Parathyroid adenoma (tissue), 2 donors: ENCODE measurements at regions not wholly inside any gene's neighbourhood (a gene's known extent, or its start where the extent isn't known, plus 50 kb on each side); places are given as distances from the start of the nearest gene placed in this dataset.

ENCODE experiments used
- H2AFZ ChIP-seq: fragments of 300-600 bp; sonication (generic); one replicate; pipeline ENCODE4 v1.7.0; 2017; ENCODE audit warnings: antibody characterized with exemption, mild to moderate bottlenecking
- H3K27ac ChIP-seq: fragments of 300-600 bp; sonication (generic); one replicate; pipeline ENCODE4 v1.7.0; 2017
- H3K27me3 ChIP-seq: fragments of 300-600 bp; sonication (generic); one replicate; pipeline ENCODE4 v1.7.0; 2017; ENCODE audit warnings: low read length; ENCODE audit not compliant: control insufficient read depth, insufficient read depth
- H3K36me3 ChIP-seq: fragments of 300-600 bp; sonication (generic); one replicate; pipeline ENCODE4 v1.7.0; 2017; ENCODE audit warnings: low read length; ENCODE audit not compliant: control insufficient read depth, insufficient read depth
- H3K4me1 ChIP-seq: fragments of 300-600 bp; sonication (generic); one replicate; pipeline ENCODE4 v1.7.0; 2017; ENCODE audit warnings: control low read depth
- H3K4me2 ChIP-seq: fragments of 300-600 bp; sonication (generic); one replicate; pipeline ENCODE4 v1.7.0; 2017; ENCODE audit warnings: low read length
- H3K4me3 ChIP-seq: fragments of 300-600 bp; sonication (generic); one replicate; pipeline ENCODE4 v1.7.0; 2017; ENCODE audit warnings: low read depth, low read length
- H3K79me2 ChIP-seq: fragments of 300-600 bp; sonication (generic); one replicate; pipeline ENCODE4 v1.7.0; 2017; ENCODE audit warnings: control low read depth
- H3K9ac ChIP-seq: fragments of 300-600 bp; sonication (generic); one replicate; pipeline ENCODE4 v1.7.0; 2017; ENCODE audit warnings: mild to moderate bottlenecking
- H3K9me3 ChIP-seq: fragments of 300-600 bp; sonication (generic); one replicate; pipeline ENCODE4 v1.7.0; 2017; ENCODE audit warnings: low read length; ENCODE audit not compliant: control insufficient read depth
- TF ChIP-seq, protein P1 (sequence below): fragments of 300-600 bp; sonication (generic); IDR thresholded peaks from one replicate; pipeline ENCODE4 v1.7.0; 2017; ENCODE audit warnings: antibody characterized with exemption, mild to moderate bottlenecking
- donor health status: primary hyperparathyroidism.

DNA sequence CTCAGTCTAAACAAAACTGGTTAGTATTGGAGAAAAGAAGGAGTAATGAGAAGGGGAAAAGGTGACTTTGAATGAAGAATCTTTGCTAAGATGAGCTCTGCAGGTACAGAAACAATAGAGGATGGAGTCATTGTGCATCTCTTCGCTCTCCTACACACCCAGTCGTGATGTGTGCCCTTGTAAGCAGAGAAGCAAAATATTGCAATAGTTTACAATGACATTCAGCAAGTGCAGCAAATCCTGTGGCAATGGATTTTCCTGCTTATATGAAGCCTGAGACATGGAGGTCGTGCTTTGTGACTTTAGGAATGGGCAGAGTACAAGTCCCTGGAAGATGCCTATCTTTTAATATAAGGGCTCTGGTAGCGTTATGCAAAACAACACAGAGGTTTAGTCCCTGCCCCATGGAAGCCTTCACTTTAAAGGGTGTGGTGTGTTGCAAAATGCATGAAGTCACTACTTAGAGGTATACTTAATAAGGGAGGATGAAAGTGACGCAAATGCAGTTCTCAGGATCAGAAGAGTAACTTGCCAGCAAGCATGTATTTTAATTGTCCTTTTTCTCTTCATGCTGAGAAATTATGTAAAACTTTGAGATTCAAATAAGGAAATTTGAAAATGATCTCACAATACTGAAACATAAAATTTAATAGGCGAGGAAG is 88.0 kb upstream of the IVNS1ABP start:
- no peaks in the 10 kb centered on the region for H3K9me3 ChIP-seq
- TF ChIP-seq, protein P1, sequence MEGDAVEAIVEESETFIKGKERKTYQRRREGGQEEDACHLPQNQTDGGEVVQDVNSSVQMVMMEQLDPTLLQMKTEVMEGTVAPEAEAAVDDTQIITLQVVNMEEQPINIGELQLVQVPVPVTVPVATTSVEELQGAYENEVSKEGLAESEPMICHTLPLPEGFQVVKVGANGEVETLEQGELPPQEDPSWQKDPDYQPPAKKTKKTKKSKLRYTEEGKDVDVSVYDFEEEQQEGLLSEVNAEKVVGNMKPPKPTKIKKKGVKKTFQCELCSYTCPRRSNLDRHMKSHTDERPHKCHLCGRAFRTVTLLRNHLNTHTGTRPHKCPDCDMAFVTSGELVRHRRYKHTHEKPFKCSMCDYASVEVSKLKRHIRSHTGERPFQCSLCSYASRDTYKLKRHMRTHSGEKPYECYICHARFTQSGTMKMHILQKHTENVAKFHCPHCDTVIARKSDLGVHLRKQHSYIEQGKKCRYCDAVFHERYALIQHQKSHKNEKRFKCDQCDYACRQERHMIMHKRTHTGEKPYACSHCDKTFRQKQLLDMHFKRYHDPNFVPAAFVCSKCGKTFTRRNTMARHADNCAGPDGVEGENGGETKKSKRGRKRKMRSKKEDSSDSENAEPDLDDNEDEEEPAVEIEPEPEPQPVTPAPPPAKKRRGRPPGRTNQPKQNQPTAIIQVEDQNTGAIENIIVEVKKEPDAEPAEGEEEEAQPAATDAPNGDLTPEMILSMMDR: no peak
- H3K4me3 ChIP-seq: no peak overlapping the region
- no peaks in the 10 kb centered on the region for H3K4me1 ChIP-seq
- H3K79me2 ChIP-seq: no peaks in the 10 kb centered on the region
- no peak overlapping the region for H3K9ac ChIP-seq
- no peak overlapping the region for H3K27ac ChIP-seq
- H3K36me3 ChIP-seq: no peaks in the 10 kb centered on the region
- H3K27me3 ChIP-seq: no peaks in the 10 kb centered on the region
- H2AFZ ChIP-seq: no peak overlapping the region
- no peak overlapping the region for H3K4me2 ChIP-seq

DNA sequence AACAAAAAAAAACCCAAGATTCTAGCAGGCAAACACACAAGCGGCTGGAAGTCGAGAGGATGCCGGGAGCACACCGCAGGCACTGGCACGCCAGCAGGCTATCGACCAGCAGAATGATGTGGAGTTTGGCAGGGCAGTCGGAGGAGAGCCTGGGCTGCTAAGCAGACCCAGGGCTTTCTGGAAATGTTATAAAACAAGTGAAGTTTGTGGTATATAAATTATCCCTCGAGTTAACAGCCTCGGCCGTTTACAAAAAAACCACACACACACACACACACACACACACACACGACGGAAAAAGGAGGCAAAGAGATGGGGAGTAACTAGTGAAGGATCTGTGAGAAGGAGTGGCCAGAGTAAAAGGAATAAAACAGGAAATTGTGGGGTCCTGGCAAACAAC is 87.2 kb upstream of the IVNS1ABP start:
- H3K36me3 ChIP-seq: no peaks in the 10 kb centered on the region
- H3K27ac ChIP-seq: no peak overlapping the region
- H3K9me3 ChIP-seq: no peaks in the 10 kb centered on the region
- TF ChIP-seq, protein P1: no peak
- no peaks in the 10 kb centered on the region for H3K4me1 ChIP-seq
- no peak overlapping the region for H3K9ac ChIP-seq
- H3K79me2 ChIP-seq: no peaks in the 10 kb centered on the region
- H3K27me3 ChIP-seq: no peaks in the 10 kb centered on the region
- H3K4me3 ChIP-seq: no peak overlapping the region
- H3K4me2 ChIP-seq: no peak overlapping the region
- H2AFZ ChIP-seq: no peak overlapping the region

DNA sequence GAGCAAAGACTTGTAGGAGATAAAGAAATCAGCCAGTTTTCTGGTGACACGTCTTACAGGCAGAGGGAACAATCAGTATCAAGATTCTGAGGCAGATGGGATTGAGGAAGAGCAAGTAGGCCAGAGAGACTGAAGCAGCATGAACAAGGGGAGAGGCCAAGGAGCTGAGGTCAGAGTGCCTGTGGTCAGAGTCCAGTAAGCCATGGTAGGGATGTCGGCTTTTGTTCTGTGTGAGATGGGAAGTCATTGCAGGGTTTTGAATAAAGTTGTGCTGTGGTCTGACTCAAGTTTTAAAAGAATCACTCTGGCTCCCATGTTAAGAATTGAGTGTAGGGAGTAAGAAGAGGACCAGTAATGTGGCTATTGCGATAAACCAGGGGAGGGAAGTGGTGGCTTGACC is 85.9 kb upstream of the IVNS1ABP start:
- TF ChIP-seq, protein P1: no peak
- H2AFZ ChIP-seq: no peak overlapping the region
- H3K4me3 ChIP-seq: no peak overlapping the region
- H3K9ac ChIP-seq: no peak overlapping the region
- H3K4me1 ChIP-seq: no peaks in the 10 kb centered on the region
- no peaks in the 10 kb centered on the region for H3K9me3 ChIP-seq
- H3K27me3 ChIP-seq: no peaks in the 10 kb centered on the region
- no peaks in the 10 kb centered on the region for H3K36me3 ChIP-seq
- H3K4me2 ChIP-seq: no peak overlapping the region
- no peaks in the 10 kb centered on the region for H3K79me2 ChIP-seq
- H3K27ac ChIP-seq: no peak overlapping the region

DNA sequence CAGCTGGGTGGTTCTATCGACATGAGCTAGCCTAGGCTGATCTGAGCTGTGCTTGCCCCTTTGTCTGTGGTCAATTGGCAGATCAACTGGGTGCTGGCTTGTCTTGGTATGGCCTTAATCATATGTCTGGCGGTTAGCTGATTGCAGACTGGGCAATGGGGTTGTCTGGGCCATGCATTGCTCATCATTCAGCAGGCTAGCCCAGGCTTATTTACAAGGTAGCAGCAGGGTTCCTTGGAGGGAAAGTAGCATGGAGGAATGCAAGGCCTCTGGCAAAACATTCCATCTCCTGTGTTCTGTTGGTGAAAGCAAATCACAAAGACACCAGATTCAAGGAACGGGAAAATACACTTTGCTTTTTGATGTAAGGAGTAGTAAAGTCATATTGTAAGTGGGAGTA is 84.0 kb upstream of the IVNS1ABP start:
- TF ChIP-seq, protein P1: no peak
- Histone ChIP-seq H3K4me3 (no peak overlapping the region), H3K9me3 (no peaks in the 10 kb centered on the region), H3K79me2 (no peaks in the 10 kb centered on the region), H2AFZ (no peak overlapping the region), H3K4me2 (no peak overlapping the region), H3K27me3 (no peaks in the 10 kb centered on the region), H3K9ac (no peak overlapping the region), H3K36me3 (no peaks in the 10 kb centered on the region), H3K27ac (no peak overlapping the region), H3K4me1 (no peaks in the 10 kb centered on the region)

DNA sequence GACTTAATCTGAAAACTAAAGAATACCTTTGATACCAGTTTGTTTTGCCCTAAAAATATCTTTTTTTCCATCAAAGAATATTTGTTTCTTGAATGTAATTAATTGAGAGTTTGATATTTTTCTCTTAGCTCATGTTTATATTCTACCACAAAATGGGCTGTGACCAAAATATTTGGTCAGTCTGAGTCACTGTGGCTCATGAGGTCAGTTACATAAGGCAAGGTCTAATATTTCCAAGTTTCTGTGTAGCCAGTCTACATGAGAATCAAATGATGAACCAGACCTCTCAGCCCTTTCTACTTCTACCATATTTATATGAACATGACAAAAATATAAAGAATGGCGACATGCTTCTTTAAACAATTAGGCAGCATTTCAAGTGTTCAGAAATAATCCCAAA is 83.0 kb upstream of the IVNS1ABP start:
- TF ChIP-seq, protein P1: no peak
- no peak overlapping the region for H3K4me3 ChIP-seq
- H3K36me3 ChIP-seq: no peaks in the 10 kb centered on the region
- H3K9me3 ChIP-seq: no peaks in the 10 kb centered on the region
- no peak overlapping the region for H3K9ac ChIP-seq
- H3K27me3 ChIP-seq: no peaks in the 10 kb centered on the region
- no peaks in the 10 kb centered on the region for H3K79me2 ChIP-seq
- H3K4me2 ChIP-seq: no peak overlapping the region
- H2AFZ ChIP-seq: no peak overlapping the region
- H3K27ac ChIP-seq: no peak overlapping the region
- no peaks in the 10 kb centered on the region for H3K4me1 ChIP-seq
